T-cell (primary cell): ENCODE measurements at regions not wholly inside any gene's neighbourhood (a gene's known extent, or its start where the extent isn't known, plus 50 kb on each side); places are given as distances from the start of the nearest gene placed in this dataset.

Source experiments
- ATAC-seq, 4 experiments: fragments of 200-7000 bp in 3 of 4; fragments of 150-1000 bp in 1 of 4; cut with Tn5 transposase; replicated peaks in 1 of 4; 1 replicate in 3 of 4; 2 replicates in 1 of 4; pipeline ENCODE4 v1.10.0; 2021; ENCODE audit warnings: moderate library complexity in 3 of 4, mild to moderate bottlenecking in 2 of 4, moderate number of reproducible peaks in 1 of 4
- CTCF ChIA-PET, 2 donors: fragments of 300-600 bp; sonication (Branson Sonifier 250); formaldehyde crosslinking; loops; one replicate each; lab custom pipeline; 2022; ENCODE audit warnings: antibody characterized with exemption in 2 of 2; lab: Charles Lee
- POLR2A ChIA-PET, 2 donors: fragments of 300-600 bp; sonication (Branson Sonifier 250); formaldehyde crosslinking; loops; one replicate each; lab custom pipeline; 2022; ENCODE audit warnings: antibody characterized with exemption in 2 of 2; lab: Charles Lee
- DNase-seq, 35 experiments: peaks; one replicate each; pipeline versions ENCODE4 v3.0.0 to v3.0.0-alpha.2; 2013 to 2023
- H3K27ac ChIP-seq: one replicate; pipeline ENCODE4 v1.5.1; 2013; ENCODE audit warnings: low read length
- H3K27me3 ChIP-seq, 2 experiments: replicated peaks in 1 of 2; 1 replicate in 1 of 2; 2 replicates in 1 of 2; pipeline versions ENCODE4 v1.6.1 to v1.7.0; 2013; ENCODE audit warnings: low read length in 1 of 2, mixed read lengths in 1 of 2; ENCODE audit not compliant: control insufficient read depth in 2 of 2, insufficient read depth in 2 of 2; ENCODE audit errors: extremely low read depth in 1 of 2
- H3K36me3 ChIP-seq, 2 donors: 1 replicate in 1 of 2; 2 replicates in 1 of 2; pipeline versions ENCODE4 v1.6.1 to v1.7.0; 2013; ENCODE audit warnings: low read length in 1 of 2; ENCODE audit not compliant: control insufficient read depth in 2 of 2, insufficient read depth in 1 of 2; ENCODE audit errors: extremely low read depth in 1 of 2
- H3K4me1 ChIP-seq, 2 experiments: 1 replicate in 1 of 2; 2 replicates in 1 of 2; pipeline versions ENCODE4 v1.6.1 to v1.7.0; 2013; ENCODE audit warnings: low read length in 2 of 2, mixed read lengths in 1 of 2; ENCODE audit not compliant: insufficient read depth in 2 of 2, control insufficient read depth in 1 of 2; ENCODE audit errors: extremely low read depth in 1 of 2
- H3K4me3 ChIP-seq, 2 donors: 1 replicate in 1 of 2; 2 replicates in 1 of 2; pipeline versions ENCODE4 v1.5.1 to v1.7.0; 2013; ENCODE audit warnings: mild to moderate bottlenecking in 2 of 2, low read length in 1 of 2, moderate library complexity in 1 of 2; ENCODE audit not compliant: control insufficient read depth in 1 of 2; ENCODE audit errors: extremely low read depth in 1 of 2
- H3K9me3 ChIP-seq: 2 replicates; pipeline ENCODE4 v1.7.0; 2013
- H3K27ac Mint-ChIP-seq, 2 donors: one replicate each; pipeline ENCODE4 v1.8.0; 2020 to 2021; ENCODE audit warnings: mild to moderate bottlenecking in 2 of 2, mixed read lengths in 2 of 2
- H3K27me3 Mint-ChIP-seq, 2 donors: one replicate each; pipeline ENCODE4 v1.8.0; 2021 to 2022; ENCODE audit warnings: mixed read lengths in 2 of 2
- H3K36me3 Mint-ChIP-seq: one replicate; pipeline ENCODE4 v1.8.0; 2021; ENCODE audit warnings: mixed read lengths
- H3K4me1 Mint-ChIP-seq, 3 donors: one replicate each; pipeline ENCODE4 v1.8.0; 2020 to 2022; ENCODE audit warnings: mixed read lengths in 3 of 3, mild to moderate bottlenecking in 1 of 3
- H3K4me3 Mint-ChIP-seq, 3 donors: one replicate each; pipeline ENCODE4 v1.8.0; 2020 to 2022; ENCODE audit warnings: mild to moderate bottlenecking in 3 of 3, mixed read lengths in 3 of 3, moderate library complexity in 3 of 3
- H3K9me3 Mint-ChIP-seq, 3 donors: one replicate each; pipeline ENCODE4 v1.8.0; 2020 to 2022; ENCODE audit warnings: mixed read lengths in 3 of 3
- WGBS: methylation state at CpG from one replicate; pipeline ENCODE4 v1.1.5; 2013; ENCODE audit warnings: missing lambda C conversion rate; ENCODE audit not compliant: insufficient coverage; 5-methylcytosine and 5-hydroxymethylcytosine counted together

- Mint-ChIP-seq H3K4me3 (no peak overlapping the region), H3K9me3 (no peaks in the 10 kb centered on the region), H3K27ac (no peak overlapping the region), H3K27me3 (peaks cover 3 to 9% of the 10 kb centered on the region in 2 donors), H3K36me3 (no peaks in the 10 kb centered on the region), H3K4me1 (no peaks in the 10 kb centered on the region)
- Histone ChIP-seq H3K27ac (no peak overlapping the region), H3K27me3 (no peaks in the 10 kb centered on the region), H3K9me3 (no peaks in the 10 kb centered on the region), H3K36me3 (no peaks in the 10 kb centered on the region), H3K4me3 (no peak overlapping the region), H3K4me1 (no peaks in the 10 kb centered on the region)
- ChIA-PET POLR2A (no interaction called here), CTCF (no interaction called here)
- DNase-seq (no peak), ATAC-seq (no peak)
- 71% methylated on average over 2 of the region's 4 CpGs for WGBS
Observed at GRCh38 chr16:5366126-5366525, 268.5 kb upstream of the EEF2KMT start.

- no peaks in the 10 kb centered on the region for H3K4me1 ChIP-seq
- H3K36me3 Mint-ChIP-seq, result no peaks in the 10 kb centered on the region
- no peaks in the 10 kb centered on the region for H3K36me3 ChIP-seq
Observed at GRCh38 chr16:5364186-5364585, 266.6 kb upstream of the EEF2KMT start.

GRCh38 chr16:5361322-5361721 is 263.7 kb upstream of the EEF2KMT start:
- Mint-ChIP-seq H3K4me1 (no peaks in the 10 kb centered on the region), H3K36me3 (no peaks in the 10 kb centered on the region), H3K27me3 (peaks cover 2 to 13% of the 10 kb centered on the region in 2 donors), H3K27ac (no peak overlapping the region), H3K9me3 (no peaks in the 10 kb centered on the region), H3K4me3 (no peak overlapping the region)
- 82% methylated on average over 4 of the region's 5 CpGs for WGBS
- no peaks in the 10 kb centered on the region for H3K9me3 ChIP-seq
- ATAC-seq, result no peak
- ChIA-PET POLR2A (no interaction called here), CTCF (no interaction called here)
- no peaks in the 10 kb centered on the region for H3K36me3 ChIP-seq
- H3K4me1 ChIP-seq, result no peaks in the 10 kb centered on the region
- no peaks in the 10 kb centered on the region for H3K27me3 ChIP-seq
- no peak overlapping the region for H3K27ac ChIP-seq
- no peak for DNase-seq
- H3K4me3 ChIP-seq, result no peak overlapping the region

More at GRCh38 chr16:5364186-5364585, 266.6 kb upstream of the EEF2KMT start:
- no peak for DNase-seq
- 64% methylated on average over 3 of the region's 5 CpGs for WGBS
- no peak overlapping the region for H3K4me3 Mint-ChIP-seq
- Histone ChIP-seq H3K9me3 (no peaks in the 10 kb centered on the region), H3K27ac (no peak overlapping the region), H3K4me3 (no peak overlapping the region), H3K27me3 (no peaks in the 10 kb centered on the region)
- H3K9me3 Mint-ChIP-seq, result no peaks in the 10 kb centered on the region
- ChIA-PET POLR2A (no interaction called here), CTCF (no interaction called here)
- H3K4me1 Mint-ChIP-seq, result no peaks in the 10 kb centered on the region
- no peak overlapping the region for H3K27ac Mint-ChIP-seq
- peaks cover 2 to 13% of the 10 kb centered on the region in 2 donors for H3K27me3 Mint-ChIP-seq
- ATAC-seq, result no peak

- Mint-ChIP-seq H3K9me3 (no peaks in the 10 kb centered on the region), H3K4me1 (no peaks in the 10 kb centered on the region), H3K4me3 (no peak overlapping the region), H3K36me3 (no peaks in the 10 kb centered on the region), H3K27me3 (peaks cover 5 to 10% of the 10 kb centered on the region in 2 donors), H3K27ac (no peak overlapping the region)
- ATAC-seq (no peak), DNase-seq (no peak)
- CTCF ChIA-PET, result no interaction called here
- H3K4me3 ChIP-seq, result no peak overlapping the region
- WGBS, result 86% methylated on average over 4 of the region's 5 CpGs
- no peaks in the 10 kb centered on the region for H3K4me1 ChIP-seq
- H3K27me3 ChIP-seq, result peaks cover 0 to 5% of the 10 kb centered on the region in 2 experiments
- H3K36me3 ChIP-seq, result no peaks in the 10 kb centered on the region
- POLR2A ChIA-PET, result no interaction called here
- no peak overlapping the region for H3K27ac ChIP-seq
- H3K9me3 ChIP-seq, result no peaks in the 10 kb centered on the region
Observed at GRCh38 chr16:5354645-5355044, 257.1 kb upstream of the EEF2KMT start.

GRCh38 chr16:5349670-5350517 is 252.3 kb upstream of the EEF2KMT start:
- H3K4me3 Mint-ChIP-seq, result no peak overlapping the region
- POLR2A ChIA-PET, result no interaction called here
- Histone ChIP-seq H3K27me3 (peaks cover 0 to 12% of the 10 kb centered on the region in 2 experiments), H3K4me3 (no peak overlapping the region), H3K4me1 (no peaks in the 10 kb centered on the region), H3K36me3 (no peaks in the 10 kb centered on the region), H3K27ac (no peak overlapping the region), H3K9me3 (no peaks in the 10 kb centered on the region)
- CTCF ChIA-PET, result no interaction called here
- H3K4me1 Mint-ChIP-seq, result no peaks in the 10 kb centered on the region
- 47% methylated on average over 9 of the region's 11 CpGs for WGBS
- H3K9me3 Mint-ChIP-seq, result no peaks in the 10 kb centered on the region
- DNase-seq, result no peak
- H3K27ac Mint-ChIP-seq, result no peak overlapping the region
- no peak for ATAC-seq
- H3K36me3 Mint-ChIP-seq, result no peaks in the 10 kb centered on the region
- H3K27me3 Mint-ChIP-seq, result peaks cover 13 to 21% of the 10 kb centered on the region in 2 donors

- no peak overlapping the region for H3K27ac Mint-ChIP-seq
- peaks cover 16 to 21% of the 10 kb centered on the region in 2 donors for H3K27me3 Mint-ChIP-seq
- no peaks in the 10 kb centered on the region for H3K36me3 Mint-ChIP-seq
- no peak overlapping the region for H3K4me3 ChIP-seq
- H3K4me3 Mint-ChIP-seq, result no peak overlapping the region
- POLR2A ChIA-PET, result no interaction called here
- DNase-seq, result no peak
- H3K27ac ChIP-seq, result no peak overlapping the region
- ATAC-seq, result no peak
- H3K36me3 ChIP-seq, result no peaks in the 10 kb centered on the region
- peaks cover 0 to 12% of the 10 kb centered on the region in 2 experiments for H3K27me3 ChIP-seq
- H3K9me3 Mint-ChIP-seq, result no peaks in the 10 kb centered on the region
- CTCF ChIA-PET, result no interaction called here
- no peaks in the 10 kb centered on the region for H3K4me1 ChIP-seq
- WGBS, result 72% methylated on average over 2 of the region's 8 CpGs
- no peaks in the 10 kb centered on the region for H3K9me3 ChIP-seq
- H3K4me1 Mint-ChIP-seq, result no peaks in the 10 kb centered on the region
Observed at GRCh38 chr16:5349101-5349500, 251.5 kb upstream of the EEF2KMT start.
